H1 (cell line): ENCODE measurements at regions not wholly inside any gene's neighbourhood (a gene's known extent, or its start where the extent isn't known, plus 50 kb on each side); places are given as distances from the start of the nearest gene placed in this dataset.

ENCODE experiments used
- CTCF ChIA-PET: fragments of 300-600 bp; sonication (Branson Sonifier 250); formaldehyde crosslinking; loops from one replicate; lab custom pipeline; 2021; ENCODE audit not compliant: partially characterized antibody; lab: Charles Lee
- POLR2A ChIA-PET: fragments of 300-600 bp; sonication (Branson Sonifier 250); formaldehyde crosslinking; loops from one replicate; lab custom pipeline; 2021; ENCODE audit warnings: inconsistent platforms; ENCODE audit not compliant: partially characterized antibody; lab: Charles Lee
- DNase-seq, 2 experiments: peaks; one replicate each; pipeline versions ENCODE4 v3.0.0 to v3.0.0-alpha.2; 2010 to 2022; ENCODE audit warnings: low spot score in 2 of 2, low read depth in 1 of 2, mixed read lengths in 1 of 2
- FAIRE-seq: peaks from 2 replicates; lab custom pipeline; 2011; peaks lifted over from hg19 to GRCh38; lab: Jason Lieb, UNC
- H2AFZ ChIP-seq: 2 replicates; pipeline ENCODE4 v1.8.1; 2012; ENCODE audit warnings: low read length, inconsistent platforms
- H2AK5ac ChIP-seq: 2 replicates; pipeline ENCODE4 v1.6.1; 2013; ENCODE audit warnings: low read depth, low read length
- H2BK120ac ChIP-seq: replicated peaks from 2 replicates; pipeline ENCODE3; 2013; ENCODE audit warnings: low read depth, low read length, inconsistent platforms
- H2BK12ac ChIP-seq: 2 replicates; pipeline ENCODE4 v1.6.1; 2013; ENCODE audit warnings: low read depth, low read length
- H2BK15ac ChIP-seq: 2 replicates; pipeline ENCODE4 v1.6.1; 2013; ENCODE audit warnings: low read length
- H2BK20ac ChIP-seq: 2 replicates; pipeline ENCODE4 v1.6.1; 2013; ENCODE audit warnings: low read length
- H2BK5ac ChIP-seq: 2 replicates; pipeline ENCODE4 v1.6.1; 2013; ENCODE audit warnings: low read depth, low read length
- H3K14ac ChIP-seq: 2 replicates; pipeline ENCODE4 v1.6.1; 2013; ENCODE audit warnings: inconsistent platforms; ENCODE audit not compliant: insufficient read length
- H3K18ac ChIP-seq: 2 replicates; pipeline ENCODE4 v1.6.1; 2013; ENCODE audit warnings: low read length; ENCODE audit errors: extremely low read depth
- H3K23ac ChIP-seq: 2 replicates; pipeline ENCODE4 v1.6.1; 2013; ENCODE audit warnings: inconsistent platforms; ENCODE audit not compliant: insufficient read length
- H3K23me2 ChIP-seq: 2 replicates; pipeline ENCODE4 v1.6.1; 2013; ENCODE audit warnings: low read depth, low read length
- H3K27ac ChIP-seq: 2 replicates; pipeline ENCODE4 v1.6.1; 2011; ENCODE audit warnings: low read depth, low read length, inconsistent platforms
- H3K27me3 ChIP-seq, 4 experiments: replicated peaks in 1 of 4; 1 replicate in 1 of 4; 2 replicates in 3 of 4; pipeline versions ENCODE4 v1.6.1 to v1.8.1; 2011 to 2013; ENCODE audit warnings: low read length in 3 of 4, mild to moderate bottlenecking in 3 of 4, inconsistent platforms in 2 of 4, mixed read lengths in 2 of 4, moderate library complexity in 1 of 4; ENCODE audit not compliant: control insufficient read depth in 3 of 4, insufficient read depth in 3 of 4; ENCODE audit errors: extremely low read depth in 1 of 4
- H3K36me3 ChIP-seq, 4 experiments: 2 replicates each; pipeline versions ENCODE4 v1.6.1 to v1.8.1; 2011 to 2013; ENCODE audit warnings: mild to moderate bottlenecking in 4 of 4, low read length in 3 of 4, moderate library complexity in 2 of 4, control low read depth in 1 of 4, inconsistent platforms in 1 of 4; ENCODE audit not compliant: insufficient read depth in 4 of 4, control insufficient read depth in 2 of 4
- H3K4ac ChIP-seq: replicated peaks from 2 replicates; pipeline ENCODE3; 2013; ENCODE audit warnings: low read length, low read depth, mixed read lengths, inconsistent platforms; ENCODE audit not compliant: insufficient read length
- H3K4me1 ChIP-seq, 4 experiments: replicated peaks in 1 of 4; 1 replicate in 1 of 4; 2 replicates in 3 of 4; pipeline versions ENCODE4 v1.6.1 to v1.8.1; 2011 to 2013; ENCODE audit warnings: low read length in 3 of 4, inconsistent platforms in 2 of 4, mixed read lengths in 1 of 4; ENCODE audit not compliant: insufficient read depth in 4 of 4, control insufficient read depth in 3 of 4
- H3K4me2 ChIP-seq, 2 experiments: 2 replicates each; pipeline versions ENCODE4 v1.6.1 to v1.8.1; 2011 to 2013; ENCODE audit warnings: low read depth in 2 of 2, low read length in 2 of 2, control low read depth in 1 of 2, inconsistent platforms in 1 of 2, mild to moderate bottlenecking in 1 of 2; ENCODE audit not compliant: insufficient read depth in 1 of 2
- H3K4me3 ChIP-seq, 4 experiments: fragments of 200-600, 300-600 bp in 1 of 4; sonication (generic), shearing (Covaris generic), sonication (Bioruptor Twin) in 1 of 4; 2 replicates each; pipeline versions ENCODE4 v1.5.1 to v1.8.1; 2011 to 2016; ENCODE audit warnings: low read length in 4 of 4, low read depth in 3 of 4, control low read depth in 2 of 4, inconsistent platforms in 2 of 4, mild to moderate bottlenecking in 2 of 4, mixed read lengths in 1 of 4, moderate library complexity in 1 of 4; ENCODE audit not compliant: insufficient read depth in 2 of 4; ENCODE audit errors: extremely low read depth in 1 of 4
- H3K56ac ChIP-seq: replicated peaks from 2 replicates; pipeline ENCODE3; 2013; ENCODE audit warnings: low read depth, mild to moderate bottlenecking, mixed read lengths, low read length, inconsistent platforms; ENCODE audit not compliant: insufficient read length
- H3K79me1 ChIP-seq: 2 replicates; pipeline ENCODE4 v1.6.1; 2013; ENCODE audit warnings: low read depth, low read length, control low read depth
- H3K79me2 ChIP-seq, 2 experiments: 2 replicates each; pipeline versions ENCODE4 v1.6.1 to v1.8.1; 2012 to 2013; ENCODE audit warnings: low read length in 2 of 2, mild to moderate bottlenecking in 2 of 2, inconsistent platforms in 1 of 2; ENCODE audit not compliant: insufficient read depth in 2 of 2, control insufficient read depth in 1 of 2
- H3K9ac ChIP-seq, 4 experiments: replicated peaks in 1 of 4; 1 replicate in 1 of 4; 2 replicates in 3 of 4; pipeline versions ENCODE4 v1.6.1 to v1.8.1; 2011 to 2013; ENCODE audit warnings: low read depth in 3 of 4, low read length in 3 of 4, control low read depth in 2 of 4, mild to moderate bottlenecking in 2 of 4, moderate library complexity in 2 of 4, inconsistent platforms in 1 of 4; ENCODE audit errors: extremely low read depth in 1 of 4
- H3K9me3 ChIP-seq, 2 experiments: 2 replicates each; pipeline versions ENCODE4 v1.6.1 to v1.8.1; 2012 to 2013; ENCODE audit warnings: mild to moderate bottlenecking in 2 of 2, moderate library complexity in 2 of 2, control low read depth in 1 of 2, inconsistent platforms in 1 of 2, low read depth in 1 of 2, low read length in 1 of 2, mixed read lengths in 1 of 2; ENCODE audit not compliant: insufficient read depth in 2 of 2
- H4K20me1 ChIP-seq, 2 experiments: replicated peaks in 1 of 2; 2 replicates each; pipeline versions ENCODE3 to v1.8.1; 2011 to 2013; ENCODE audit warnings: inconsistent platforms in 2 of 2, low read length in 2 of 2, mild to moderate bottlenecking in 1 of 2; ENCODE audit not compliant: insufficient read depth in 2 of 2, control insufficient read depth in 1 of 2
- H4K5ac ChIP-seq: 2 replicates; pipeline ENCODE4 v1.6.1; 2013; ENCODE audit warnings: low read length, low read depth, mixed read lengths, inconsistent platforms; ENCODE audit not compliant: insufficient read length
- H4K8ac ChIP-seq: 2 replicates; pipeline ENCODE4 v1.8.0; 2013; ENCODE audit warnings: mild to moderate bottlenecking, moderate library complexity, low read length, inconsistent platforms; ENCODE audit not compliant: insufficient read depth; ENCODE audit errors: extremely low read depth
- H4K91ac ChIP-seq: replicated peaks from 2 replicates; pipeline ENCODE3; 2013; ENCODE audit warnings: low read length, mixed read lengths, inconsistent platforms; ENCODE audit not compliant: insufficient read length
- CBX8 ChIP-seq: fragments of 300-800, 300-1000 bp; sonication (generic); IDR thresholded peaks from 2 replicates; pipeline ENCODE4 v1.7.1; 2016; ENCODE audit warnings: low read depth, low read length, borderline replicate concordance
- E2F6 ChIP-seq: IDR thresholded peaks from 2 replicates; pipeline ENCODE4 v1.6.1; 2012; ENCODE audit warnings: inconsistent platforms
- EGR1 ChIP-seq: IDR thresholded peaks from 2 replicates; pipeline ENCODE4 v1.6.1; 2011; ENCODE audit warnings: low read depth, low read length, borderline replicate concordance
- EZH2 ChIP-seq: fragments of 200-600 bp; sonication (generic); IDR thresholded peaks from 2 replicates; pipeline ENCODE4 v1.7.1; 2012; ENCODE audit warnings: low read depth, mild to moderate bottlenecking, moderate library complexity, low read length, inconsistent platforms; ENCODE audit not compliant: severe bottlenecking
- GTF2F1 ChIP-seq: IDR thresholded peaks from 2 replicates; pipeline ENCODE4 v1.6.1; 2012; ENCODE audit warnings: low read depth, low read length, improper control_type of control experiment, borderline replicate concordance
- JUND ChIP-seq: IDR thresholded peaks from 2 replicates; pipeline ENCODE4 v1.6.1; 2011; ENCODE audit warnings: mild to moderate bottlenecking, improper control_type of control experiment, low read length
- KDM1A ChIP-seq: fragments of 200-600, 300-600 bp; sonication (generic); IDR thresholded peaks from 2 replicates; pipeline ENCODE4 v1.7.1; 2016; ENCODE audit warnings: mild to moderate bottlenecking, low read length, borderline replicate concordance
- NRF1 ChIP-seq: IDR thresholded peaks from 2 replicates; pipeline ENCODE4 v1.6.1; 2011; ENCODE audit warnings: mild to moderate bottlenecking, low read depth, low read length, improper control_type of control experiment
- RNF2 ChIP-seq: fragments of 200-900, 300-1000 bp; sonication (generic); IDR thresholded peaks from 2 replicates; pipeline ENCODE4 v1.7.1; 2016; ENCODE audit warnings: borderline replicate concordance, low read depth, mild to moderate bottlenecking, antibody characterized with exemption, low read length; ENCODE audit not compliant: poor library complexity, severe bottlenecking; ENCODE audit errors: missing control alignments
- RXRA ChIP-seq: IDR thresholded peaks from 2 replicates; pipeline ENCODE4 v1.6.1; 2011; ENCODE audit warnings: low read depth, mild to moderate bottlenecking, low read length, moderate library complexity; ENCODE audit not compliant: insufficient read depth
- SIRT6 ChIP-seq: IDR thresholded peaks from one replicate; pipeline ENCODE4 v1.7.1; 2012; ENCODE audit warnings: low read length, inconsistent platforms
- TAF1 ChIP-seq: IDR thresholded peaks from 2 replicates; pipeline ENCODE4 v1.6.1; 2011; ENCODE audit warnings: mild to moderate bottlenecking, low read depth, low read length
- YY1 ChIP-seq: IDR thresholded peaks from 2 replicates; pipeline ENCODE4 v1.6.1; 2011; ENCODE audit warnings: low read depth, mild to moderate bottlenecking, low read length
- WGBS, 2 experiments: shearing (Covaris generic) in 1 of 2; methylation state at CpG; one replicate each; pipeline versions ENCODE4 v1.1.6 to v1.1.7; 2013 to 2015; ENCODE audit warnings: low lambda C conversion rate in 2 of 2, mixed read lengths in 2 of 2, inconsistent platforms in 1 of 2, low coverage in 1 of 2, missing lambda C conversion rate in 1 of 2; ENCODE audit not compliant: insufficient replicate concordance in 2 of 2, insufficient coverage in 1 of 2, insufficient read length in 1 of 2; ENCODE audit errors: extremely low coverage in 1 of 2, missing lambda C conversion rate in 1 of 2; 5-methylcytosine and 5-hydroxymethylcytosine counted together

GRCh38 chr2:238511614-238511950 lies 84.9 kb downstream of the ASB1 start:
- no peak overlapping the region for H3K18ac ChIP-seq
- H4K91ac ChIP-seq, result no peak overlapping the region
- H2BK20ac ChIP-seq, result no peak overlapping the region
- H3K9ac ChIP-seq, result no peak overlapping the region
- DNase-seq (no peak), FAIRE-seq (no peak)
- no peaks in the 10 kb centered on the region for H3K23me2 ChIP-seq
- no peak overlapping the region for H2AFZ ChIP-seq
- no peak overlapping the region for H3K4ac ChIP-seq
- H3K27ac ChIP-seq, result no peak overlapping the region
- H4K20me1 ChIP-seq, result no peaks in the 10 kb centered on the region
- no peak overlapping the region for H3K4me2 ChIP-seq
- no peak overlapping the region for H3K14ac ChIP-seq
- H2AK5ac ChIP-seq, result no peak overlapping the region
- peaks cover 4 to 27% (median 12%) of the 10 kb centered on the region in 4 experiments; a peak in 6 of 7 replicates for H3K4me1 ChIP-seq
- no peak overlapping the region for H3K56ac ChIP-seq
- no peaks in the 10 kb centered on the region for H3K79me2 ChIP-seq
- H2BK5ac ChIP-seq, result no peak overlapping the region
- 94% methylated on average over 10 of the region's 10 CpGs; no CpG with 5 or more reads in 1 of the 2 experiments for WGBS, 2 experiments
- ChIA-PET POLR2A (no interaction called here), CTCF (no interaction called here)
- H3K27me3 ChIP-seq, result no peaks in the 10 kb centered on the region
- no peak overlapping the region for H3K23ac ChIP-seq
- no peak overlapping the region for H2BK120ac ChIP-seq
- no peaks in the 10 kb centered on the region for H3K36me3 ChIP-seq
- no peaks in the 10 kb centered on the region; a peak in 1 of 4 replicates for H3K9me3 ChIP-seq
- no peak overlapping the region for H4K5ac ChIP-seq
- no peak overlapping the region for H3K4me3 ChIP-seq
- no peak overlapping the region for H2BK15ac ChIP-seq
- no peak overlapping the region for H4K8ac ChIP-seq
- H3K79me1 ChIP-seq, result no peaks in the 10 kb centered on the region
- H2BK12ac ChIP-seq, result no peak overlapping the region
- no peak for TF ChIP-seq KDM1A
- TF ChIP-seq NRF1, result no peak
- TF ChIP-seq CBX8, result no peak
- TF ChIP-seq SIRT6, result no peak
- TF ChIP-seq E2F6, result no peak
- TF ChIP-seq EZH2, result no peak
- TF ChIP-seq RNF2, result no peak
- TF ChIP-seq YY1, result no peak
- no peak for TF ChIP-seq TAF1
- TF ChIP-seq EGR1, result no peak
- no peak for TF ChIP-seq JUND
- no peak for TF ChIP-seq RXRA
- no peak for TF ChIP-seq GTF2F1
